ENCODE measurements at regions not wholly inside any gene's neighbourhood (a gene's known extent, or its start where the extent isn't known, plus 50 kb on each side); places are given as distances from the start of the nearest gene placed in this dataset.
"Not testable (repeated sequence)": the region's sequence is repeated elsewhere in the genome, so short reads cannot be mapped to it uniquely, and the experiment has no call there.

- DNase-seq (ENCODE audit: low spot score): no peak
These were observed 115.1 kb upstream of the FRMD1 start for GRCh38 chr6:168193816-168194721.

DNA sequence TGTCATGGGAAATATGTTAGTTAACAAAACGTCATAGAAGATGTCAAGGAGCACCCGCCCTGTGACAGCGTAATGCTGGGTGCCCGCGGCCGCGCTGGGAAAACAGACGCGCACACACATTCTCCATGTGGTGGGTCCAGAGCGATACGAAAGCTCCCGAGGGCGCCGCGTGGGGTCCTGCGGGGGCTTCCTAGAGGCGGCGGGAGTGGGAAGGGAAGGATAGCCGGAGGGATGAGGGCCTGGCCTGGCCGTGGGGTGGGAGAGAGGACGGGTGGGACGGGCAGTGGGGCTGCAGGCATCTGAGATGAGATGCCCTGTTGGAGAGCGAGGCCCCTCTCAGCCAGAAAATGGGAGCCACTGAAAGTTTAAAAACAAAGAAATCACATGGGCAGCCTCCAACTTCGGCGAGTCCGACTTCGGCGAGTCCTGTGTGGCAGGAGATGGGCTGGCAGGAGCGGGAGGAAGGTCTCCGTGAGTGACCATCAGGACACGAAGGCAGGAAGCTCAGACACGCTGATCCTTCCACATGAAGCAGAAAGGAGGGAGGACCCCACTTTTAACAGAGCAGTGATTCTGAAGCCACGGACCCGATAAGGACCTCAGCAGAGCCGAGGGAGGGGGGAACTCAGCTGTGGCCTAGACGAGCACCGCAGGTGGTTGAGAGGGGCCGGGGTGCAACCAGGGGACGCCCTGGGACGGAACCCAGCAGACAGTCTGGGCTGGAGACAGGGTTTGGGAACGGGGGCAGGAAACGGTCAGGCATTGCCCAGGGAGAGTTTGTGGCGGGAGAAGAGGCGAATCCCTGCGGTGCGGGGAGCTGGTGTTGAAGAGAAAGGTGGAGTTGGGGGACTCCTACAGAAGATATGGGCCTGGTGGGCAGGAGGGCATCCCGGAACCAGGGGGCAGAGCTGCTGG is 114.1 kb upstream of the FRMD1 start:
- DNase-seq (ENCODE audit: low spot score): no peak

DNA sequence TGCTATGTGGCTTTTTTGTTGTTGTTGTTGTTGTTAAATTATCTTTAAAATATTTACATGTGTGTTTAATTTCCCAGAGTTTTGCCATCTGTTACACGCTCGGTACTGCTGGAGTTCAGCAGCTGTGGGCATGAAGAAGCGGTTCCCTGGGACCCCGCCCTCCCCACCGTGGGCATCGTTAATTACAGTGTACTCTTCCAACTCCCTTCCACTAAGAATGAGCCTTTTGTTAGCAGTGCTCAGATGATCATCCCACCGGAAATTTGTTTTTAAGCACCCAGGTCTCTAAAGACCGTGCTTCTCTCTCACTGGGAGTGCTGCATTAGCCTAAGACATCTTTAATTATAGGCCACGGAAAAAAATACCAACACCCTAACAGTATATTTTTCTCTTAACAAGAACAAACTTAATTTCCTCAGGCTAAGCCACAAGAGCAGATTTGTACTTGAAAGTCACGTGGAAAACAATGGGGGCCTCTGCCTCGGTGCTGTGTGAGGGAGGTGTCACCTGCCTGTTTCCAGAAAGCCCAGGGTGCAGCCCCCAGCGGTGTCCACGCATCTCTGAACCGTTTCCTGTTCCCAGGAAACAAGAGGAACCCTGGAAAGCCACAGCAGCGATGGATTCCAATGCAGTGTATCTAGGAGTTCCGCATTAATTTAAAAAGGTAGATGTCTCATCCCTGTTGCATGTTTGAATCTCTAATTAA is 113.3 kb upstream of the FRMD1 start:
- no peak for DNase-seq (ENCODE audit: low spot score)

DNA sequence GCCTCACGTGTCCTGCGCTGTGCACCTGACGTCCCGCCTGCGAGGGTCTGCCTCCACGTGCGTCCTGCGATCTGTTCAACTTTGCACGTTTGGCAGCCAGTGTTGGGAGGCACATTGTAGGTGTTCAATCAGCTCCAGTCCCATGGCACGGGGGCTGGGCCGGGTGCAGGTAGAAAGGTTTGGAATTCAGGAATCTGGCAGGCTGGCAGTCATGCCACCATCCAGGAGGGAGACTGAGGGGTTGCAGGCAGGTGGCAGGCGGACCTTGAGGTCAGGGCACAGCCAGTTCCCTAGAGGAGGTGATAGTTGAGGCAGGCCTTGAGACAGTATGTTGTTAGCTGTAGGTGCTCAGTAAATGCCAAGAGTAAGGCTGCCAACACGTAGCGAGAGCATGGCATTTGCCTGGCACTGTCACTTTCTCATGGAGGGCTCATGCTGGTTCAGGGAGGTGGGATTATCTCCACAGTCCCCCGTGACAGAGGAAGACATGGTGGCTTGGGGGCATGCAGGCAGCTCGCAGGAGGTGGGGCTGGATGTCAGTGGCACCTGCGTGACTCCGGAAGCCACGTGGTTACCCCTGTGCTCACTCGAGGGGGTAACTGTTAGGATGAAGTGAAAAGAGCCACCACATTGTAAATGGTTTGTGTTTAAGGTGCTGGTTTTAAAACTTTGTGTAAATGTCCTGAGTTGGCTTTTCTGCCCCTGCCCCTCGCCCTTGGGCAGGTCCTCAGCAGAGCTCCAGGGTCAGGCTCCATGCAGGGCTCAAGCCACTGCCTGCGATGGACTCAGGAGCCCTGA is 111.8 kb upstream of the FRMD1 start:
- DNase-seq (ENCODE audit: low spot score): no peak

DNA sequence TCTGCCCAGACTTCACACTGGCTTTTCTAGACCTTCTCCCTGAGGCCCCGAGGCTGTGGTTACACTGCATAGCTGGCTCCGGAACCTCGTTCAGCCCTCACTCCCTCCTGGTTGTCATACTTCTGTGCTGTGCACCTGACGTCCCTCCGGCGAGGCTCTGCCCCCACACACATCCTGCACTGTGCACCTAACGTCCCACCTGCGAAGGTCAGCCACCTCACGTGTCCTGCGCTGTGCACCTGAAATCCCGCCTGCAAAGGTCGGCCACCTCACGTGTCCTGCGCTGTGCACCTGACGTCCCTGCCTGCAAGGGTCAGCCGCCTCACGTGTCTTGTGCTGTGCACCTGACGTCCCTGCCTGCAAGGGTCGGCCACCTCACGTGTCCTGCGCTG is 111.0 kb upstream of the FRMD1 start:
- no peak for DNase-seq (ENCODE audit: low spot score)

- no peak for DNase-seq (ENCODE audit: low spot score)
These were observed 110.4 kb upstream of the FRMD1 start for GRCh38 chr6:168189200-168190013.

DNA sequence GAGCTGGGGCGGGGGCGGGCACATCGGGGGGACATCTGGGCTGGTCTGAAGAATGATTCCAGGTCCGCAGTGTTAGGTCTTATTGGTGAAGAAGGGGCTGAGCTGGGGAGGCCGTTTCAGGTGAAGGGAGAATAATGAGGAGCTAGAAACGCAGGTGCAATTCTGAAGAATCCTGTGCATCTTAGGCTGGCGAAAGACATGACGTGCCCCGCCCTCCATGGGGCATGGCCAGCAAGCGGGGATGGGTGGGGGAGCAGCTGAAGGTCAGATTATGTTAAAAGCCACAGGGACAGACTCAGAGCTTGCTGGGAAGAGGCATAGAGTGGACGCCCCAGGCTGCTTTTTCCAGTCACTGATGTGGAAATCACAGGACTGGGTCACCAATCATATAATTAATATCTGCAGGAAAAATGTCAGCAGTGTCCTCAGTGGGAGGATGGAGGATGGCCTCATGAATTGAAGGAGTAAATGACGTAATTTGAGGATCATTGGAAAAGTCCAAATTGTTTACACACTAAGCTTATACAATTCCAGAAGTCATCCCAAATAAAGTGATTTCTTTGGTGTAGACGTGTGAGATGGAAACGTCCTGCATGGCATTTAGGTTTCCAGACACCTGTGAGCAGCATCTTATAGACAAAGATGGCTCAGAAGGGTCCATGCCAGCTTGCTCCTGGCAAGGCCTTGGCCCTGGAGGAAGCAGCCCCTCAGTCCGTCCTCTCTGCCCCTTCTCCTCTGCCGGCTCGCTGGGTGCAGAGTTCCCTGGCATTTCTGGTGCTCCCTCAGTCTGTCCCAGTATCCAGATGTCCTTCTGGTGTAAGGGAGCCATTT is 109.6 kb upstream of the FRMD1 start:
- no peak for DNase-seq (ENCODE audit: low spot score)

- DNase-seq (ENCODE audit: low spot score): no peak
These were observed 107.4 kb upstream of the FRMD1 start for GRCh38 chr6:168186438-168186837.

GRCh38 chr6:168186018-168186417 is 107.0 kb upstream of the FRMD1 start:
- not testable (repeated sequence) for DNase-seq (ENCODE audit: low spot score)

DNA sequence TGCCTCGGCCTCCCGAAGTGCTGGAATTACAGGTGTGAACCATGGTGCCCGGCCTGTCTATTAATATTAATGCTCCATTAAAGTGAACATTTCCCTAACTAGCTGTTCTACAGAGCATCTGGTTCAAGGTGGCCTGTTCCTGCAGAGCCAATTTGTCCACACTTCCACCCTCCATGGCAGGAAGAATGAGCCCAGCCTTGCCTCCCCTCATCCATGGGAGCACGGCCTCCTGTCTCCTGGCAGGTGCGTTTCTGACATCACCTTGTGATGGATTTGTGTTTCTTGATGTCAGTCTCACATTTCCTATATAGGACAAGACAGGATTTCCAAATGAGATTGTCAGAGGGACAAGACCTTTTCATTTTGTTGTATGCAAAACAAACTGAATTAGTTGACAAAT is 105.7 kb upstream of the FRMD1 start:
- no peak for DNase-seq (ENCODE audit: low spot score)

DNA sequence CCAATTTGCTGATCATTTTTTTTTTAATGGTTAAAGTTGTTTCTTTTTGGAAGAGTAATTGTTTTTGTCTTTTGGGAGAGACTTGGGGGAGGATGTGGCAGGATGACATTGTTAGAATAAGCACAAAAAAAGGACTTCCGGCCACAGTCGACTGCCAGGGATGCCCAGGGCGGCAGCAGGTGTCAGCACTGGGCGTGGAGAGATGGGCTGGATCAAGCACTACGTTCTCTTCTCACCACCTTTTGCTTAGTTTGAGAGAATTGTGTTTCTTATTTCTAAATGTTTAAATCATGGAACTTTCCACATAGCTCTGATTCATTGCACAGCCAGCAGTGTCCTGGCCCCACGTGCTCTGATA is 104.6 kb upstream of the FRMD1 start:
- DNase-seq (ENCODE audit: low spot score): no peak

GRCh38 chr6:168182908-168183612 is 104.0 kb upstream of the FRMD1 start:
- DNase-seq (ENCODE audit: low spot score): no peak

- DNase-seq (ENCODE audit: low spot score): no peak
These were observed 103.4 kb upstream of the FRMD1 start for GRCh38 chr6:168182366-168182765.

DNA sequence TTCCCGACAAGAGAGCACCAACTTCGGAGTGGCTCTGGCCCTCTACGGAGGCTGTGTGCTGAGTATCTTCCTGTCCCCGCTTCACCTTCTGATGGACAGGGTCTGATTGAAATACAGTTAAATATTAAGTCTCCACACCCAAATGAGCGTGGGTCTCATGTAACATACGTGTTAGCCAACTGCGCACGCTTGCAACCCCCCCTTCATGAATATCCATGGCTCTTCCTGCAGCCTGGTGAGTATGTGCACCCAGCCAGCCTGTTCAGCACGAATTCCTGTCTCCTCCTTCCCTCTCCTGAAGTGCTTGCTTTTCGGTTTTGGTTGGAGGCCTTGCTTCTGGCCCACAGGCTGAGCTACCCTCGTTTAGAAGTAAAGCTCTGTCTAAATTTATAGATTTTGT is 102.9 kb upstream of the FRMD1 start:
- no peak for DNase-seq (ENCODE audit: low spot score)

DNA sequence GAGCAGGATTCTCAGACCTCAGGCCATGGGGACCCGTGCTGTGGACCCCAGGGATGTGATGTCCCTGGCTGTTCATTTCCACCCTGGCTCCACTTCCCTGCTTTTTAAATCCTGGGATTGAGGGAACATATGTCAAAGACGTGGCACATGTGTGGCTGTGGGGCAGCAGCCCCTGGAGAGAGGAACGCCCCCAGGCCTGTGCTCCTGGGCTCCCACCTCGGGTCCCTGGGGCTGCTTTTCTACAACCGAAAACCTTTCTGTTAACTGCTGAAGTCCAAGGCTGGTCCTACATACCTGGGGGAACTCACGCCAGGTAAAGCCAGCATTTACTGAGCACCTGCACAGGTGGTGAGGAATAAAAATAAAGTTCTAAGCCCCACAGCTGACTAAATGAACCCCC is 102.3 kb upstream of the FRMD1 start:
- DNase-seq (ENCODE audit: low spot score): no peak

DNA sequence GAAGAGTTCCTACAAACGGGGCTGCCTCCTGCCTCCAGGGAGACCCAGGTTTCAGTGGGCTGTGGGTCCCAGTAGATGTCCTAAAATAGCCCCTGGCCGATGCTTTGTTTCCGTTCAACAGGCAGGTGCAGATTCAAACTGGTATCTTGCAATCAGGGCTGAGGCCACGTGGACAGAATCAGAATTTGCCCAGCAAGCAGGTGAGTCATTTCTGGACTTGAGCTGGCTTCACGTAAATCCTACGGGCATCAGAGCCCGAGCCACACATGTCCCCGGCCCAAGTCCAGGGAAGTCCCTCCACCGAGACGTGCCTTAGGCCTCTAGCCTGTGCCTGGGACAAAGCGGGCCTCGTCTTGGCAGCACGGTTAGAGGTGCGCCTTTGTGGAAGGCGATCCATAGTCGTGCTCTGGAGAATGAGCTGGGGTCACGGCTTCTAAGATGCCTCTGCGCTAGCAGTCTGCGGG is 101.6 kb upstream of the FRMD1 start:
- no peak for DNase-seq (ENCODE audit: low spot score)

DNA sequence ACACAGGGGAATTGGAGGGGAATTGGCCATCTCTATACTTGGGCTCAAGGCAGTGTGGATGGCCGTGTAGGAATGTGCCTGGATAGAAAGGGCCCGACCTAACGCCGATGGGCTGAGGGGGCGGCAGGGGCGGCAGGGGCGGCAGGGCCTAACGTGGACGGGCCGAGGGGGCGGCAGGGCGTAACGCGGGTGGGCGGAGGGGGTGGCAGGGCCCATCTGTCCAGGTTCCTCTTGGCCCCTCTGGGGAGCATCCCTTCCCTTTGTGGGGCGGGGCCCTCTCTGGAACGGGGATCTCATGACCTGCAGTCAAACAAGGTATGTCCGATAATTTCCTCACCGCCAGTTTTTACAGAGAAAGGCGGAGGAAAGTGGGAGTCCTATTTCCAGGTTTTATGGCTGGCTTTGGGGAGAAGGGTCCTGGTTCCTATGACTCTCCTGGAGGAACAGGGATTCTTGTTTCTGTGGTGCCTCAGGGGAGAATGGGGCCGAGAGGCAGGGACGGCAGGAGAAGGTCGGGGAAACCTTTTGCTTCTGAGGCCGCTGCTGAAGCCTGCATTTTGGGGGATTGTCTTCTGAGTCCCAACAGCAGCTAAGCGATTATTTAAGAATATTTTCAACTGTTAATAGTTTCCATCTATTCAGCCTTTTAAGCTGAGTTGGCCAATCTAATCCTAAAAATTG is 100.8 kb upstream of the FRMD1 start:
- DNase-seq (ENCODE audit: low spot score): no peak

- no peak for DNase-seq (ENCODE audit: low spot score)
These were observed 100.1 kb upstream of the FRMD1 start for GRCh38 chr6:168179133-168179532.

Measured in kidney tubule cell (primary cell).